ENCODE measurements at regions not wholly inside any gene's neighbourhood (a gene's known extent, or its start where the extent isn't known, plus 50 kb on each side); places are given as distances from the start of the nearest gene placed in this dataset.
"Not testable (repeated sequence)": the region's sequence is repeated elsewhere in the genome, so short reads cannot be mapped to it uniquely, and the experiment has no call there.

DNA sequence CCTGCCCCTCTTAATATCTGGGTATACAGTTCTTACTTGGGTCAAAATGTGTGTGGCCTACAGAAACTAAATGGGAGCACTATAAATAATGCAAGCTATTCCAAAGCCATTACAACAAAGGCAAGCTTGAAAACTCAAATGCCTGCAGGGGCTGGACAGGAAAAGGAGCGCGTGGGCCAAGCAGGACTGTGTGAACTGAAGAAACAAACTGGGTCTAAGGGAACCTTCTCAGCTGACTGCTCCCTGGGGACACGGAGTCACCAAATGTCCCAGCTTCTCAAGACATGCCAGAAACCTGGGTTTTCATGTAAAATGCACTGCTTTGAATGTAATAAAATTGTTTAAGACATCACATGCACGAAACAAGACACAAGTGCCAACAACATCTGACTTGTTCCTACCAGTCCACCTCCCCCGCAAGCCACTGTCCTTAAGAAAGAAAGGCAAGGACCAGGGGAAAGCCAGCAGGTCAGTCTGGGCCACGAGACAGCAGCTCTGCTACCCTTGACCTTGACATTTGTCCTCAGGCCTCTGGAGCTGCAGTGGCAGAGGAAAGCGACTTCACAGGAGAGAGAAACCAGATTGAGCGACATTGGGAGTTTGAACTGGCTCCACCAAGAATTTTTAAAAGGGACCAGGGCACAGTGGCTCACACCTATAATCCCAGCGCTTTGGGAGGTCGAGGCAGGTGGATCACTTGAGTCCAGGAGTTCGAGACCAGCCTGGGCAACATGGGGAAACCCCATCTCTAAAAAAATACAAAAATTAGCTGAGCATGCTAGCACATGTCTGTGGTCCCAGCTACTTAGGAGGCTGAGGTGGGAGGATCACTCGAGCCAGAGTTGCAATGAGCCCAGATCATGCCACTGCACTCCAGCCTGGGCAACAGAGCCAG lies 89.7 kb upstream of the SH3BP4 start:
- DNase-seq: no peak
- Mint-ChIP-seq H3K27ac (ENCODE audit: unreplicated experiment) (no peak overlapping the region), H3K4me3 (ENCODE audit: unreplicated experiment) (no peak overlapping the region), H3K27me3 (ENCODE audit: unreplicated experiment) (peaks cover 8% of the 10 kb centered on the region), H3K36me3 (ENCODE audit: unreplicated experiment) (no peaks in the 10 kb centered on the region), H3K4me1 (ENCODE audit: low read depth, unreplicated experiment) (peaks cover 28% of the 10 kb centered on the region), H3K9me3 (ENCODE audit: unreplicated experiment) (no peaks in the 10 kb centered on the region)
- TF ChIP-seq, protein P1, sequence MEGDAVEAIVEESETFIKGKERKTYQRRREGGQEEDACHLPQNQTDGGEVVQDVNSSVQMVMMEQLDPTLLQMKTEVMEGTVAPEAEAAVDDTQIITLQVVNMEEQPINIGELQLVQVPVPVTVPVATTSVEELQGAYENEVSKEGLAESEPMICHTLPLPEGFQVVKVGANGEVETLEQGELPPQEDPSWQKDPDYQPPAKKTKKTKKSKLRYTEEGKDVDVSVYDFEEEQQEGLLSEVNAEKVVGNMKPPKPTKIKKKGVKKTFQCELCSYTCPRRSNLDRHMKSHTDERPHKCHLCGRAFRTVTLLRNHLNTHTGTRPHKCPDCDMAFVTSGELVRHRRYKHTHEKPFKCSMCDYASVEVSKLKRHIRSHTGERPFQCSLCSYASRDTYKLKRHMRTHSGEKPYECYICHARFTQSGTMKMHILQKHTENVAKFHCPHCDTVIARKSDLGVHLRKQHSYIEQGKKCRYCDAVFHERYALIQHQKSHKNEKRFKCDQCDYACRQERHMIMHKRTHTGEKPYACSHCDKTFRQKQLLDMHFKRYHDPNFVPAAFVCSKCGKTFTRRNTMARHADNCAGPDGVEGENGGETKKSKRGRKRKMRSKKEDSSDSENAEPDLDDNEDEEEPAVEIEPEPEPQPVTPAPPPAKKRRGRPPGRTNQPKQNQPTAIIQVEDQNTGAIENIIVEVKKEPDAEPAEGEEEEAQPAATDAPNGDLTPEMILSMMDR (IDR thresholded peaks at IDR 0.05; ENCODE audit: partially characterized antibody, unreplicated experiment): no peak

GRCh38 chr2:234859330-234859872 lies 92.4 kb upstream of the SH3BP4 start:
- DNase-seq; H3K27ac Mint-ChIP-seq (ENCODE audit: unreplicated experiment); H3K36me3 Mint-ChIP-seq (ENCODE audit: unreplicated experiment); H3K9me3 Mint-ChIP-seq (ENCODE audit: unreplicated experiment); H3K4me3 Mint-ChIP-seq (ENCODE audit: unreplicated experiment); H3K27me3 Mint-ChIP-seq (ENCODE audit: unreplicated experiment): not testable (repeated sequence)
- peaks cover 19% of the 10 kb centered on the region for H3K4me1 Mint-ChIP-seq (ENCODE audit: low read depth, unreplicated experiment)

DNA sequence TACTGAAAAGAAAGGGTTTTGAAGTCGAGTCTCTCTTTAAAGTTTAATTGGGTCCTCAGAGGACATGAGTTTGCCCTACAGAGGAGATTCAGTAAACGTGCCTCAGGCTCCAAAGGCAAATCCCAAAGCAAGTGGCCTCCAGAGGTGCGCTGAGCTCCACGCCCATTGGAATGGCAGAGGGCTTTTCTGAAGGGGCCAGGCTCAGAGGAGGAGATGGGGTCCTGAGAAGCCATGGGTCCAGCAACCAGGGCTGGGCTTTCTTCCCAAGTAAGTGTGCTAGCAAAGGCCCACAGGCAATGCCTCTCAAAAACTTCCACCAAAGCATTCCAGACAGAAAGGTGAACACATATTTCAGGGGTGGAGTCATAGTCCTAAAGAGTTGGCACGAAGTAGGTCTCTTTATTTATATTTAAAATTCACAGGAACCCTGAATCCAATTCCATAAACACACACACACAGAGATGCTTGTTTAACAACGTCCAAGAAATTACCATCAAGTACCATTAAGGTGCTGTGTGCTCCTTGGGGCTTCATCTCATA lies 93.0 kb upstream of the SH3BP4 start:
- Mint-ChIP-seq H3K4me1 (ENCODE audit: low read depth, unreplicated experiment) (peaks cover 14% of the 10 kb centered on the region), H3K27me3 (ENCODE audit: unreplicated experiment) (peaks cover 3% of the 10 kb centered on the region), H3K27ac (ENCODE audit: unreplicated experiment) (no peak overlapping the region), H3K36me3 (ENCODE audit: unreplicated experiment) (peaks cover 4% of the 10 kb centered on the region), H3K4me3 (ENCODE audit: unreplicated experiment) (no peak overlapping the region), H3K9me3 (ENCODE audit: unreplicated experiment) (no peaks in the 10 kb centered on the region)
- TF ChIP-seq, protein P1 (IDR thresholded peaks at IDR 0.05; ENCODE audit: partially characterized antibody, unreplicated experiment): no peak
- DNase-seq: no peak

GRCh38 chr2:234858145-234858544 lies 93.7 kb upstream of the SH3BP4 start:
- H3K27ac Mint-ChIP-seq (ENCODE audit: unreplicated experiment): no peak overlapping the region
- no peak for DNase-seq
- TF ChIP-seq, protein P1 (IDR thresholded peaks at IDR 0.05; ENCODE audit: partially characterized antibody, unreplicated experiment): no peak
- H3K4me3 Mint-ChIP-seq (ENCODE audit: unreplicated experiment): no peak overlapping the region
- no peaks in the 10 kb centered on the region for H3K9me3 Mint-ChIP-seq (ENCODE audit: unreplicated experiment)
- H3K27me3 Mint-ChIP-seq (ENCODE audit: unreplicated experiment): peaks cover 3% of the 10 kb centered on the region
- peaks cover 9% of the 10 kb centered on the region for H3K4me1 Mint-ChIP-seq (ENCODE audit: low read depth, unreplicated experiment)
- peaks cover 4% of the 10 kb centered on the region for H3K36me3 Mint-ChIP-seq (ENCODE audit: unreplicated experiment)

DNA sequence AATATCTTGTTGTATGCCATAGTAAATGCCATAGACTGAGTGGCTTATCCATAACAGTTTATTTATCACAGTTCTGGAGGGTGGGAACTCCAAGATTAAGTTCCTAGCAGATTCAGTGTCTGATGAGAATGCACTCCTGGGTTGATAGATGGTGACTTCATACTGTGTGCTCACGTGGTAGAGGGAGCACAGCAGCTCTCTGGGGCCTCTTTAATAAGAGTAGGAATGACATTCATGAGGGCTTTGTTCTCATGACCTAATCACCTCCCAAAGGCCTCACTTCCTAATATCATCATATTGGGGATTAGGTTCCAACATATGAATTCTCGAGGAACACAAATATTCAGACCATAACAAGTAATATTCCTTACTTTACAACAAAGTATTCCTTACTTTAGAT lies 98.1 kb upstream of the SH3BP4 start:
- Mint-ChIP-seq H3K36me3 (ENCODE audit: unreplicated experiment) (peaks cover 13% of the 10 kb centered on the region), H3K4me3 (ENCODE audit: unreplicated experiment) (no peak overlapping the region), H3K4me1 (ENCODE audit: low read depth, unreplicated experiment) (no peaks in the 10 kb centered on the region), H3K27me3 (ENCODE audit: unreplicated experiment) (peaks cover 1% of the 10 kb centered on the region), H3K9me3 (ENCODE audit: unreplicated experiment) (no peaks in the 10 kb centered on the region), H3K27ac (ENCODE audit: unreplicated experiment) (no peak overlapping the region)
- no peak for DNase-seq
- TF ChIP-seq, protein P1 (IDR thresholded peaks at IDR 0.05; ENCODE audit: partially characterized antibody, unreplicated experiment): no peak

All from glutamatergic neuron (in vitro differentiated cells).